GM19395 (cell line): ENCODE measurements at regions not wholly inside any gene's neighbourhood (a gene's known extent, or its start where the extent isn't known, plus 50 kb on each side); places are given as distances from the start of the nearest gene placed in this dataset.

Source experiments
- ATAC-seq: cut with Tn5 transposase; IDR thresholded peaks from one replicate; pipeline ENCODE4 v1.9.1; 2021; ENCODE audit warnings: mild to moderate bottlenecking, moderate library complexity; ENCODE audit not compliant: unreplicated experiment

GRCh38 chr7:117972606-117973005 lies 99.4 kb upstream of the CTTNBP2 start:
- ATAC-seq = no peak

GRCh38 chr7:117973975-117974374 lies 100.7 kb upstream of the CTTNBP2 start:
- no peak for ATAC-seq

GRCh38 chr7:117974891-117975290 lies 101.7 kb upstream of the CTTNBP2 start:
- no peak for ATAC-seq

GRCh38 chr7:117975476-117975875 lies 102.2 kb upstream of the CTTNBP2 start:
- ATAC-seq = no peak

- ATAC-seq = no peak
Observed at GRCh38 chr7:117979954-117980497, 106.8 kb upstream of the CTTNBP2 start.

GRCh38 chr7:117982071-117983055 lies 109.1 kb upstream of the CTTNBP2 start:
- no peak for ATAC-seq

GRCh38 chr7:117986645-117987269 lies 113.5 kb upstream of the CTTNBP2 start:
- no peak for ATAC-seq

- ATAC-seq = no peak
Observed at GRCh38 chr7:117990834-117991233, 117.6 kb upstream of the CTTNBP2 start.

GRCh38 chr7:117992635-117993376 lies 119.6 kb upstream of the CTTNBP2 start:
- no peak for ATAC-seq

GRCh38 chr7:117993377-117994003 lies 120.2 kb upstream of the CTTNBP2 start:
- ATAC-seq = peak; percentile 93

GRCh38 chr7:117995850-117996650 lies 122.8 kb upstream of the CTTNBP2 start:
- no peak for ATAC-seq

- ATAC-seq = no peak
Observed at GRCh38 chr7:117997862-117998825, 124.9 kb upstream of the CTTNBP2 start.

- ATAC-seq = no peak
Observed at GRCh38 chr7:118000480-118001202, 127.4 kb upstream of the CTTNBP2 start.

- no peak for ATAC-seq
Observed at GRCh38 chr7:118003476-118003875, 130.2 kb upstream of the CTTNBP2 start.

GRCh38 chr7:118005026-118005425 lies 131.8 kb upstream of the CTTNBP2 start:
- no peak for ATAC-seq

- ATAC-seq = no peak
Observed at GRCh38 chr7:118006979-118007378, 133.7 kb upstream of the CTTNBP2 start.

- no peak for ATAC-seq
Observed at GRCh38 chr7:118009419-118009818, 136.2 kb upstream of the CTTNBP2 start.

- ATAC-seq = no peak
Observed at GRCh38 chr7:118011652-118012051, 138.4 kb upstream of the CTTNBP2 start.
